H9 (cell line): ENCODE measurements at regions not wholly inside any gene's neighbourhood (a gene's known extent, or its start where the extent isn't known, plus 50 kb on each side); places are given as distances from the start of the nearest gene placed in this dataset.

Source experiments
- DNase-seq: peaks from one replicate; pipeline ENCODE4 v3.0.0-alpha.2; 2017
- H2AFZ ChIP-seq: one replicate; pipeline ENCODE4 v1.6.1; 2013; ENCODE audit warnings: mild to moderate bottlenecking, low read length, control low read depth, moderate library complexity
- H2AK5ac ChIP-seq: 2 replicates; pipeline ENCODE4 v1.6.1; 2013; ENCODE audit warnings: low read length, control low read depth, mixed read lengths; ENCODE audit not compliant: insufficient read length
- H2BK120ac ChIP-seq: one replicate; pipeline ENCODE4 v1.6.1; 2013; ENCODE audit warnings: low read depth, mild to moderate bottlenecking, low read length, control low read depth, inconsistent platforms; ENCODE audit not compliant: poor library complexity, severe bottlenecking
- H2BK12ac ChIP-seq: 2 replicates; pipeline ENCODE4 v1.6.1; 2013; ENCODE audit warnings: low read length, control low read depth, mixed read lengths, low read depth; ENCODE audit not compliant: insufficient read length
- H2BK15ac ChIP-seq: 2 replicates; pipeline ENCODE4 v1.6.1; 2013; ENCODE audit warnings: low read depth, low read length, control low read depth
- H2BK20ac ChIP-seq: one replicate; pipeline ENCODE4 v1.6.1; 2013; ENCODE audit warnings: low read depth, mild to moderate bottlenecking, low read length, control low read depth, inconsistent platforms; ENCODE audit not compliant: poor library complexity, severe bottlenecking
- H2BK5ac ChIP-seq: 2 replicates; pipeline ENCODE4 v1.6.1; 2013; ENCODE audit warnings: low read length, control low read depth, mixed read lengths; ENCODE audit not compliant: insufficient read length
- H3K14ac ChIP-seq: 2 replicates; pipeline ENCODE4 v1.6.1; 2013; ENCODE audit warnings: low read length, control low read depth; ENCODE audit not compliant: insufficient read depth
- H3K18ac ChIP-seq: 2 replicates; pipeline ENCODE4 v1.6.1; 2013; ENCODE audit warnings: low read depth, mild to moderate bottlenecking, mixed read lengths, low read length, control low read depth; ENCODE audit not compliant: insufficient read length
- H3K23ac ChIP-seq: 2 replicates; pipeline ENCODE4 v1.6.1; 2013; ENCODE audit warnings: low read length, control low read depth, mixed read lengths, low read depth; ENCODE audit not compliant: insufficient read length
- H3K23me2 ChIP-seq: 2 replicates; pipeline ENCODE4 v1.6.1; 2013; ENCODE audit warnings: low read depth, mild to moderate bottlenecking, mixed read lengths, low read length, control low read depth; ENCODE audit not compliant: insufficient read length, poor library complexity, severe bottlenecking
- H3K27ac ChIP-seq: 2 replicates; pipeline ENCODE4 v1.5.1; 2013; ENCODE audit warnings: low read length, control low read depth, mixed read lengths, low read depth; ENCODE audit not compliant: insufficient read length
- H3K27me3 ChIP-seq: 2 replicates; pipeline ENCODE4 v1.6.1; 2013; ENCODE audit warnings: low read length, control low read depth, inconsistent platforms; ENCODE audit not compliant: insufficient read depth
- H3K4ac ChIP-seq: 2 replicates; pipeline ENCODE4 v1.6.1; 2013; ENCODE audit warnings: low read depth, mild to moderate bottlenecking, control low read depth, inconsistent platforms, low read length, moderate library complexity
- H3K4me1 ChIP-seq: 2 replicates; pipeline ENCODE4 v1.6.1; 2013; ENCODE audit warnings: low read length, control low read depth, inconsistent platforms; ENCODE audit not compliant: insufficient read depth
- H3K4me2 ChIP-seq: 2 replicates; pipeline ENCODE4 v1.6.1; 2013; ENCODE audit warnings: low read length, control low read depth, mixed read lengths; ENCODE audit not compliant: insufficient read length, insufficient read depth
- H3K56ac ChIP-seq: 2 replicates; pipeline ENCODE4 v1.6.1; 2013; ENCODE audit warnings: low read depth, mild to moderate bottlenecking, mixed read lengths, low read length, control low read depth; ENCODE audit not compliant: insufficient read length
- H3K79me1 ChIP-seq: 2 replicates; pipeline ENCODE4 v1.6.1; 2013; ENCODE audit warnings: low read depth, mild to moderate bottlenecking, moderate library complexity, low read length, control low read depth, inconsistent platforms; ENCODE audit not compliant: insufficient read depth, poor library complexity, severe bottlenecking
- H3K79me2 ChIP-seq: 2 replicates; pipeline ENCODE4 v1.6.1; 2013; ENCODE audit warnings: low read length, control low read depth, inconsistent platforms; ENCODE audit not compliant: insufficient read depth
- H3K9ac ChIP-seq: 2 replicates; pipeline ENCODE4 v1.6.1; 2013; ENCODE audit warnings: low read length, control low read depth, mixed read lengths; ENCODE audit not compliant: insufficient read length; ENCODE audit errors: extremely low read depth
- H3K9me3 ChIP-seq: one replicate; pipeline ENCODE4 v1.6.1; 2013; ENCODE audit warnings: low read depth, low read length, inconsistent platforms; ENCODE audit not compliant: control insufficient read depth
- H3T11ph ChIP-seq: one replicate; pipeline ENCODE4 v1.6.1; 2013; ENCODE audit warnings: mild to moderate bottlenecking, low read length, control low read depth, inconsistent platforms
- H4K20me1 ChIP-seq: one replicate; pipeline ENCODE4 v1.6.1; 2013; ENCODE audit not compliant: control insufficient read depth, insufficient read length, insufficient read depth
- H4K5ac ChIP-seq: 2 replicates; pipeline ENCODE4 v1.6.1; 2013; ENCODE audit warnings: low read depth, mild to moderate bottlenecking, mixed read lengths, low read length, control low read depth; ENCODE audit not compliant: insufficient read length
- H4K8ac ChIP-seq: replicated peaks from 2 replicates; pipeline ENCODE4 v1.6.1; 2013; ENCODE audit warnings: low read length, control low read depth, mixed read lengths, low read depth; ENCODE audit not compliant: insufficient read length
- H4K91ac ChIP-seq: 2 replicates; pipeline ENCODE4 v1.6.1; 2013; ENCODE audit warnings: low read depth, mild to moderate bottlenecking, moderate library complexity, mixed read lengths, low read length, control low read depth; ENCODE audit not compliant: insufficient read length
- H3K27ac Mint-ChIP-seq, 3 experiments: 2 replicates in 2 of 3; 3 replicates in 1 of 3; pipeline ENCODE4 v1.8.0; 2020 to 2021; ENCODE audit warnings: mixed read lengths in 3 of 3, mild to moderate bottlenecking in 1 of 3, moderate library complexity in 1 of 3
- H3K27me3 Mint-ChIP-seq: 2 replicates; pipeline ENCODE4 v1.8.0; 2021; ENCODE audit warnings: low read depth, mild to moderate bottlenecking, moderate library complexity, mixed read lengths
- H3K36me3 Mint-ChIP-seq, 3 experiments: 2 replicates in 2 of 3; 3 replicates in 1 of 3; pipeline ENCODE4 v1.8.0; 2020 to 2021; ENCODE audit warnings: low read depth in 3 of 3, mixed read lengths in 3 of 3; ENCODE audit not compliant: insufficient read depth in 1 of 3
- H3K4me1 Mint-ChIP-seq, 2 experiments: 2 replicates each; pipeline ENCODE4 v1.8.0; 2020; ENCODE audit warnings: mixed read lengths in 2 of 2
- H3K4me3 Mint-ChIP-seq, 2 experiments: 2 replicates in 1 of 2; 3 replicates in 1 of 2; pipeline ENCODE4 v1.8.0; 2020 to 2021; ENCODE audit warnings: mild to moderate bottlenecking in 2 of 2, mixed read lengths in 2 of 2, moderate library complexity in 1 of 2
- H3K9me3 Mint-ChIP-seq, 2 experiments: 2 replicates in 1 of 2; 3 replicates in 1 of 2; pipeline ENCODE4 v1.8.0; 2020; ENCODE audit warnings: mild to moderate bottlenecking in 2 of 2, mixed read lengths in 2 of 2, moderate library complexity in 1 of 2
- CTCF ChIP-seq: fragments of 200-600 bp; sonication (generic); conservative IDR thresholded peaks from 3 replicates; pipeline ENCODE4 v1.8.0; 2021; ENCODE audit warnings: antibody characterized with exemption, mild to moderate bottlenecking
- WGBS: extraction: QIAGEN DNeasy Blood & Tissue Kit; methylation state at CpG from one replicate; pipeline ENCODE4 v1.1.7; 2013; ENCODE audit warnings: missing lambda C conversion rate, low lambda C conversion rate, mixed read lengths; ENCODE audit not compliant: insufficient read length; ENCODE audit errors: extremely low coverage; 5-methylcytosine and 5-hydroxymethylcytosine counted together

- Histone ChIP-seq H3K23me2 (no peaks in the 10 kb centered on the region), H4K91ac (no peak overlapping the region), H3K4ac (no peak overlapping the region), H2BK12ac (no peak overlapping the region), H3K4me2 (no peak overlapping the region), H2AFZ (no peak overlapping the region), H3K9ac (no peak overlapping the region), H3K27ac (no peak overlapping the region), H2BK120ac (no peak overlapping the region), H3K27me3 (no peaks in the 10 kb centered on the region), H3K9me3 (no peaks in the 10 kb centered on the region), H3K23ac (no peak overlapping the region), H3K56ac (no peak overlapping the region), H3K79me1 (no peaks in the 10 kb centered on the region), H4K8ac (no peak overlapping the region), H3K4me1 (0 out of 2 replicates have a peak, but pooled peaks cover 2% of the 10 kb centered on the region), H2BK20ac (no peak overlapping the region), H4K5ac (no peak overlapping the region), H2BK5ac (no peak overlapping the region), H3T11ph (no peak overlapping the region), H3K18ac (no peak overlapping the region), H4K20me1 (no peaks in the 10 kb centered on the region), H2BK15ac (no peak overlapping the region), H3K14ac (no peak overlapping the region), H2AK5ac (no peak overlapping the region), H3K79me2 (no peaks in the 10 kb centered on the region)
- Mint-ChIP-seq H3K9me3 (no peaks in the 10 kb centered on the region), H3K36me3 (0 out of 7 replicates have a peak, but pooled peaks cover 0 to 2% (median 0%) of the 10 kb centered on the region in 3 experiments), H3K4me3 (no peak overlapping the region), H3K4me1 (peaks cover 22 to 32% of the 10 kb centered on the region in 2 experiments), H3K27me3 (peaks cover 2% of the 10 kb centered on the region), H3K27ac (no peak overlapping the region)
- no CpG with 5 or more reads among the region's 5 CpGs for WGBS
- TF ChIP-seq CTCF: no peak
- DNase-seq: no peak
Measured at GRCh38 chr7:142443216-142444010, 185.6 kb upstream of the PRSS58 start.
